HG02642 (cell line): ENCODE measurements at regions not wholly inside any gene's neighbourhood (a gene's known extent, or its start where the extent isn't known, plus 50 kb on each side); places are given as distances from the start of the nearest gene placed in this dataset.

Experiments used
- ATAC-seq: cut with Tn5 transposase; IDR thresholded peaks from one replicate; pipeline ENCODE4 v1.9.1; 2021; ENCODE audit warnings: mild to moderate bottlenecking; ENCODE audit not compliant: unreplicated experiment, poor library complexity

- ATAC-seq = no peak
Observed at GRCh38 chr5:118557251-118557661, 431.1 kb downstream of the DTWD2 start.

GRCh38 chr5:118556792-118557191 is 431.6 kb downstream of the DTWD2 start:
- ATAC-seq = no peak

- ATAC-seq = no peak
Observed at GRCh38 chr5:118555727-118556126, 432.6 kb downstream of the DTWD2 start.

GRCh38 chr5:118554981-118555380 is 433.4 kb downstream of the DTWD2 start:
- ATAC-seq = no peak

GRCh38 chr5:118554241-118554640 is 434.1 kb downstream of the DTWD2 start:
- ATAC-seq = no peak

GRCh38 chr5:118553662-118554061 is 434.7 kb downstream of the DTWD2 start:
- no peak for ATAC-seq

GRCh38 chr5:118552731-118553360 is 435.5 kb downstream of the DTWD2 start:
- ATAC-seq = no peak

- no peak for ATAC-seq
Observed at GRCh38 chr5:118552146-118552545, 436.2 kb downstream of the DTWD2 start.

- no peak for ATAC-seq
Observed at GRCh38 chr5:118551716-118552115, 436.6 kb downstream of the DTWD2 start.

GRCh38 chr5:118551031-118551430 is 437.3 kb downstream of the DTWD2 start:
- no peak for ATAC-seq

GRCh38 chr5:118548761-118549720 is 439.3 kb downstream of the DTWD2 start:
- no peak for ATAC-seq

GRCh38 chr5:118545470-118545869 is 442.9 kb downstream of the DTWD2 start:
- no peak for ATAC-seq

- ATAC-seq = no peak
Observed at GRCh38 chr5:118544887-118545449, 443.4 kb downstream of the DTWD2 start.

- no peak for ATAC-seq
Observed at GRCh38 chr5:118533923-118534322, 454.4 kb downstream of the DTWD2 start.

- no peak for ATAC-seq
Observed at GRCh38 chr5:118533156-118533555, 455.2 kb downstream of the DTWD2 start.

GRCh38 chr5:118531276-118531675 is 457.1 kb downstream of the DTWD2 start:
- ATAC-seq = no peak

GRCh38 chr5:118529361-118530144 is 458.8 kb downstream of the DTWD2 start:
- no peak for ATAC-seq

- ATAC-seq = no peak
Observed at GRCh38 chr5:118522626-118523025, 465.7 kb downstream of the DTWD2 start.

- ATAC-seq = no peak
Observed at GRCh38 chr5:118520771-118521415, 467.5 kb downstream of the DTWD2 start.

- no peak for ATAC-seq
Observed at GRCh38 chr5:118519466-118519865, 468.9 kb downstream of the DTWD2 start.
